ENCODE measurements at regions not wholly inside any gene's neighbourhood (a gene's known extent, or its start where the extent isn't known, plus 50 kb on each side); places are given as distances from the start of the nearest gene placed in this dataset.

- TF ChIP-seq EP300 (IDR thresholded peaks at IDR 0.05) (no peak), POLR2A (IDR thresholded peaks at IDR 0.05; ENCODE audit: low read depth) (no peak), CTCF (IDR thresholded peaks at IDR 0.05) (no peak)
These were observed 1911.9 kb upstream of the PCDH20 start for GRCh38 chr13:63327584-63327983.

Measured in esophagus muscularis mucosa (tissue), 4 donors.